ENCODE measurements at regions not wholly inside any gene's neighbourhood (a gene's known extent, or its start where the extent isn't known, plus 50 kb on each side); places are given as distances from the start of the nearest gene placed in this dataset.
A peak's percentile ranks its signal among the peaks of the same experiment; 100 is the strongest.
"Not testable (repeated sequence)": the region's sequence is repeated elsewhere in the genome, so short reads cannot be mapped to it uniquely, and the experiment has no call there.

DNA sequence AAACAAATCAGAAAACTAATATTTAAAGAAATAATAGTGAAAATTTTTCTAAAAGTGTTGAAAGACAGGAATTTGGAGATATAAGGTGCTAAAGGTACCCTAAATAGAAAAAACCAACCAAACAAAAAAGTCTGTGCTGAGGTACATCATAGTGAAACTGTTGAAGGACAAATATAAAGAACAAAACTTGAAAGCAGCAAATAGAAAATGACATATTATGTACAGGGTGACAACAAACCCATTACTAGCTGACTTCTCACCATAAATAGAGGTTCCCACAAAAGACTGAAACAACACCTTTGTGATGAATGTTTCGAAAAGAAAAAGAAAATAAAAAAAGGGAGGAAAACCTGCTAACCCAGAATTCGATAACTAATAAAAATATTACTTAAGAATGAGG is 502.5 kb upstream of the NECTIN3 start:
- no peak for DNase-seq (ENCODE audit: low read depth in 4 of 4, low spot score in 2 of 4)

DNA sequence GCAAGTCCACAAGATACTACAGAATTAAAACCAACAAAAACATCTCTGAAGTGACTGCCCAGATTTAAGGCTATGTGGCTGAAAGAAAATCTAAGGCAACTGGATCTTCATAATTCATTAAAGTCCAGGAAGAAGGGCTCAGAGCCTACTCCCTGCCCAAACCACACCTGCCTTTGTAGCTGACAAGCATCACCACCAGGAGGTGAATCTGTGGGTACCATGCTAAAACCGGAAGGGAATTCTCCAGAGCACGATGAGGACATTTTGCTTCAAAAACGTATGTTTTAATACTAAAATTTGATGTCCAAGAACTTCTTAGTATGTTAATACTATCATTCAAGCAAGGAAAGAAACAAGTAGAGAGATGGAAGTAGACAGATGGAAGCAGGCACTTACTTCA is 495.9 kb upstream of the NECTIN3 start:
- DNase-seq (ENCODE audit: low read depth in 4 of 4, low spot score in 2 of 4): no peak

GRCh38 chr3:110576960-110577359 is 494.7 kb upstream of the NECTIN3 start:
- DNase-seq (ENCODE audit: low read depth in 4 of 4, low spot score in 2 of 4): no peak

DNA sequence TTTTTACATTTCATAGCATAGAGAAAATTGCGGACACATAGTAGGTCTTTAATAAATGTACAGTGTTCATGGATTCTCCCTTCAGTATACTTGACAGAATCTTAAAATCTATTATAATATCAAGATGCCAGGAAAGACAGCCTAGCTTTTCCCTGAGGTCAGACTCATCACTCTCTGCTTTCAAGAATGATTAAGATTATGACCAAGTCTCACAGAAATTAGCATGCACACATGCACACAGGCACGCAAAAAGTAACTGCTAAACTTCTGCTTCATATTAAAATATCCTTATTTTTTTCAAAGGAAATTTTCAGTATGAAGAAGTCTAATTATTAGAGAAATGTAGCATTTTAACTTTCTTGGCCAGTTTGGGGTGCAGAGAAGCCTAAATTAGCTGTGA is 493.8 kb upstream of the NECTIN3 start:
- no peak for DNase-seq (ENCODE audit: low read depth in 4 of 4, low spot score in 2 of 4)

DNA sequence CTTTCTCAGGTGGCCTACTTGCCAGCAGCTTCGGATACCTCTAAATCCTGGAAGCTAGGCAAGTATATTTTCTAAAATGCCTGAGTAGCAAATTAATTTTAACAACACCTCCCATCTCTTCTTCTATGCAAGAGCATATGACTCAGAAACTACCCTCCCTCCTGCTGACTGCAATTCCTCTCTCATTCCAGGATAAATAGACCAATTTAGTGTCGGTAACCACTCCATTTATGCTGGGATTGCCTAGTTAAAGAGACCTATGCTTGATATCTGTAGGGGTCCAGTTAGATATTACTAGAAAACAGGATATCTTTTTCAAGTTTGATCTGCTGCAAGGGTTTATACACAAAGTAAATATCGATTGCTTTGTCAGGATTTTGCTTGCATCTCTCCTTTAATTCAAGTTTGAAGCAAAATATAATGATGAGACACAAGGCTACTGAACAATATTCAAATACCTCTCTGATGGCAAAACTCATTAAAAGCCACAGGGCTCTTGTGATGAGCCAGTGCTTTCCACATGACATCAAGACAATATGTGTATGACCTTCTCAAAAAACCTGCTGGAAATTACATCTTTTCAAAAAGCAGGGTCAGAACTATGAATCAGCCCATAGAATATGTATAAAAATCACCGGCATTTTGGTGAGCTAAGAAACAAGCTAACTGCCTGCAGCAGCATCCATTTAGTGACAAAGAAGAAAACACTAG is 491.6 kb upstream of the NECTIN3 start:
- DNase-seq (ENCODE audit: low read depth in 4 of 4, low spot score in 2 of 4): no peak

- DNase-seq (ENCODE audit: low read depth in 4 of 4, low spot score in 2 of 4): no peak
Observed at GRCh38 chr3:110583373-110583935, 488.2 kb upstream of the NECTIN3 start.

DNA sequence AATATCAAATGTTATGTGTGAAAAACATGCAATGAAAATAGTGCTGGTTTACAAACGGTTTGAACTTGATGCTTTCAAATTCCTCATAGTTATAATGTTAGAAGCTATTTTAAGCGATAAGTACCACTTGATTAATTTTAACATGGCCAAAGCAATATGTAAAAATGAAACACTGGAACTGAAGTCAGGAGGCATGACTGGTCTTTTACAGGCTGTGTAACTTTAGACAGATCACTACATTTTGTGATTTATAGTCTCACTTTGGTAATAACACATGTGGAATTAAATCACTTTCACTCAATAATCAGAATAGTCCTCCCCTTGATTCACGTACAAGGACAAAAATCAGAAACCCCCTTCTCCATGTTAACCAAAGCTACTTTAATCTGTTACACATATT is 482.7 kb upstream of the NECTIN3 start:
- DNase-seq (ENCODE audit: low read depth in 4 of 4, low spot score in 2 of 4): no peak

DNA sequence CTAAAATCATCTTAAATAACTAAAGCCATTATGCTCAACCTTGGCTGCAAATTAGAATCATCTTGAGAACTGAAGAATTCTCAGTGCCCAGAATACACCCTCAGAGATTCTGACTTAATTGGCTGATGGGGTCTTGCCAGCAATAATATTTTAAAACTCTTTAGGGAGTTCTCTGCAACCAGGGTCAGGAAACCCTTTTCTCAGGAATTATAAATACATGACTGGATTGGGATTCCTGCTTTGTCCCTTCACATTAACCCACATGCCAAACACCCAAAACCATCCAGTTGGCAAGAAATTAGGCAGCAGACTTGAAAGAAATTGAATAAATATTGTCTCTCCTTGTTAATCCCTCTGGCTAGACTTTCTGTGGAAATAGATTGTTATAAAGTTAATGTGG is 482.3 kb upstream of the NECTIN3 start:
- DNase-seq (ENCODE audit: low read depth in 4 of 4, low spot score in 2 of 4): no peak

- DNase-seq (ENCODE audit: low read depth in 4 of 4, low spot score in 2 of 4): no peak
Observed at GRCh38 chr3:110593749-110594148, 477.9 kb upstream of the NECTIN3 start.

DNA sequence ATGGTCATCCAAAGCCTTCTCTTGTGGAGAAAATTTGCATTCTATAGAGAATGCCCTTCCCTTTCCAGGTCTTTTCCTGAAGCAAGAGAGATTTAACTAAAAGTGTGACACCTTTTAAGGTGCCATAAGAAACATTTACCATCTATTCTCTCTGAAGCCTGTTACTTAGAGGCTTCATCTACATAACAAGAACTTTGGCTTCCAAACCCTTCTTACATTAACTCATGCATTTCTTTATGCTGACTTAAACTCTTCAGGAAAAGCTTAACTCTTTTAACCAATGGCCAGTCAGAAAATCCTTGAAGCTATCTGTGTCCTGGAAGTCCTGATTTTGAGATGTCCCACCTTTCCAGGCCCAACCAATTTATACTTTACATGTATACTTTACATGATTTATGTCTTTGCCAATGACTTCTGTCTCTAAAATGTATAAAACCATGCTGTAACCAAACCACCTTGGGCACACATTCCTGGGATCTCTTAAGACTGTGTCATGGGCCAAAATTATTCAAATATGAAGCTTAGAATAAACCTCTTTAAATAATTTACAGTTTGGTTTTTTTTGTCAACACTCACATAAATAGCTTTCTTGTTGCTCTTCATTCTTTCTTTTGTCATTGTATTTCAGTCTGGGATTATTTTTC is 472.6 kb upstream of the NECTIN3 start:
- DNase-seq (ENCODE audit: low read depth in 4 of 4, low spot score in 2 of 4): no peak

- no peak for DNase-seq (ENCODE audit: low read depth in 4 of 4, low spot score in 2 of 4)
Observed at GRCh38 chr3:110608566-110608965, 463.1 kb upstream of the NECTIN3 start.

GRCh38 chr3:110612045-110612444 is 459.6 kb upstream of the NECTIN3 start:
- DNase-seq (ENCODE audit: low read depth in 4 of 4, low spot score in 2 of 4): no peak

DNA sequence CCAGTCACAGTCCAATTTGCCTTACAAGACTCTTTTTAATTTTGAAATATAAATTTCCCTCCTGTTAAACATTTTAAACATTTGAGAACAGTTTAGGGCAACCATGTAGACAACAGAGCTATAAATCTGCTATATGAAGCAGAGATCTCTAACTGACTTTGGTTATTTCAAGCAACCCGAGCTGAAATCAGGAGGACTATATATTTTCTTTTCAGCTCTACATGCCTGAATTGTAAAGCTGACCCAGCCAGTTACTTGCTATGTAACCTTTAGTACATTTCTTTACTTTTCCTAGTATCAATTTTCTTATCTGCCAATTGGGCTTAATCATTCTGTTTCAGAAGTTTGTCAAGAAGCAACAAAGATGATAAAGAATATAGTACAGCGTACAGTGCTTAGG is 457.4 kb upstream of the NECTIN3 start:
- DNase-seq (ENCODE audit: low read depth in 4 of 4, low spot score in 2 of 4): peak in 1 of 4 donors; percentile 15

DNA sequence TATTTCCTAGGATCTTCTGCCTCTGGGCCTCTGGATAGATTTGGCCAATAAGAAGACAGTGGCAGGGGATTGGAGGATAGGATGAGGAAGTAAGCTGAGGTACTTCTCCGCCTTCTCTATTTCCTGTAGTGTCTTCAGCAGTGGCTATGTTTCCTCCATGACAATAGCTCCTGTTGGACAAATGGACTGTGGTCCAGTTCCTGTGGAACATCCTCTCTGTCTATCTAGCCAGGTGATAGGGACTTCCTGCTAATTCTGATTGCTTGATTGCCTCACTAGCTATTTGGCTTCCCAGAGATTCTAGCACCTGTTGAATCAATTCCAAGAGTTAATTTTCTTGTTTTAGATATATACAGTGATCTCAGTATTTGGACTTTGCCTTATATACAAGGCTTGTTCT is 456.2 kb upstream of the NECTIN3 start:
- no peak for DNase-seq (ENCODE audit: low read depth in 4 of 4, low spot score in 2 of 4)

DNA sequence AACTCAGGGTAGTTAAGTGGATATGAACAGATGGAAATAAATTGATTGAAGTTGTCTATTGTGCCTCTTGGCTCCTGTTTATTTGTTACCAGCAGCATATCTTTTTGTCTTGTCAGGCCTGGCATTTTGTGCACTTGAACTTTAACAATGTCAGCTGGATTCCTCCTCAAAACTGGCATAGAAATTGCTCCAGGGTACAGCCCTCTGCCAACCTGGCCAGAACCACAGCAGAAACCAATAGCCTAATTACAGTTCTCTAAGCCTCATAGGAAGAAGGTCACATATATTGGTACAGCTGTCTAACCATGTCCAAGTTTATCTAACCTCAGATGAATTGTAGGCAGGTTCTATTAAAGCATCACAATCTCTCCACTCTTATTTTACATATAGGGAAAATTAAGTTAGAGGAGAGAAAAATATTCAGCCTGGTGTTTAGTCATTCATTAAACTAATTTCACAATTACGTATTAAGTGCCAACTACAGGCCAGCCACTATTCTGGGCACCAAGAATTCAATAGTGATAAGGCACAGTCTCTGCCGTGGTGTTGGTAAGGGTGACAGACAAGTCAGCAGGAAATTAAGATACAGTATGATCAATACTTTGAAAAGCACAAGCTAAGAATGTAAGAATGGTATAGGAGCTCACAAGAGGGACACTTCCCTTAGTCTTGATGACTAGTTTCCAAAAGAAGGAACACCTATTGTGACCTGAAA is 452.9 kb upstream of the NECTIN3 start:
- no peak for DNase-seq (ENCODE audit: low read depth in 4 of 4, low spot score in 2 of 4)

- DNase-seq (ENCODE audit: low read depth in 4 of 4, low spot score in 2 of 4): no peak
Observed at GRCh38 chr3:110620118-110620517, 451.5 kb upstream of the NECTIN3 start.

DNA sequence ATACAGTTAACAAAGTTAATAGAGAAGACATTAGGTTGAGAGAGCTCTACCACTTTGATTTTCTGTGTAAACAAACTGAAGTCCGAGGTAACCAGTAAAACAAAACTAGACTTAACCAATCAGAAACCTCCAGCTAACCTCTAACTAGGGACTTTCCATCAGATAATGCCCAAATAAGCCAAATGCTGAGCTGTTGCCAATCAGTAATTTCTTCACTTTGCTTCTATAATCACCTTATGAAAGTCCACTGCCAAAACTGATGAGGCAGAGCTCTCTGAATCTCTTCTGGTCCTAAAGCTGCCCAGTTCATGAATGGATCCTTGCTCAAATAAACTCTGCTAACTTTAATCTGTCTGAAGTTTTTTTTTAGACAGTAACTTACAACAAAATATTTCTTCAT is 448.0 kb upstream of the NECTIN3 start:
- no peak for DNase-seq (ENCODE audit: low read depth in 4 of 4, low spot score in 2 of 4)

DNA sequence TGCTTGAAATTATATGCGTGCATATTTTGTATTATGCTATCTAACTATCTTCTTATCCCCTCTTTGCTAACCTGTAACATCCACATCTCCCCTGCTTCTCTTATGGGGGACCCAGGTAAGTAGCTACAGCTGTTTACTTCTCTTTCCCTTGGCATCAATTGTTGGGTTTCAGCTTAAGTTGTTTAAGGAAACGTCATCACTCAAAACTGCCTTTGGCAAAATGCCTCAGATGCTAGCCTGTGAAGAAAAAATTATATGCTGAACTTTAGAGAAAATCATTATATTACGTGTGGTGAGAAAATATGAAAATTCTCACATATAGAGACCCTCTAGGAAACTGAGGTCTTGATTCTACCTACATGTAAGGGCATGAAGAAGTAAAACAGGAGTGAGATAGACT is 447.0 kb upstream of the NECTIN3 start:
- DNase-seq (ENCODE audit: low read depth in 4 of 4, low spot score in 2 of 4): no peak

GRCh38 chr3:110625201-110625747 is 446.3 kb upstream of the NECTIN3 start:
- DNase-seq (ENCODE audit: low read depth in 4 of 4, low spot score in 2 of 4): no peak

GRCh38 chr3:110626652-110627111 is 444.9 kb upstream of the NECTIN3 start:
- DNase-seq (ENCODE audit: low read depth in 4 of 4, low spot score in 2 of 4): not testable (repeated sequence)

GRCh38 chr3:110628650-110629301 is 442.8 kb upstream of the NECTIN3 start:
- no peak for DNase-seq (ENCODE audit: low read depth in 4 of 4, low spot score in 2 of 4)

Measured in left renal cortex interstitium (tissue), 4 donors.